HPDE6-E6E7 (cell line): ENCODE measurements at regions not wholly inside any gene's neighbourhood (a gene's known extent, or its start where the extent isn't known, plus 50 kb on each side); places are given as distances from the start of the nearest gene placed in this dataset.

Experiments
- DNase-seq: peaks from one replicate; pipeline ENCODE4 v3.0.0; 2011; ENCODE audit warnings: missing footprints; ENCODE audit errors: extremely low spot score

GRCh38 chr6:95501032-95501904 is 76.1 kb upstream of the MANEA start:
- no peak for DNase-seq

- DNase-seq, result no peak
Measured at GRCh38 chr6:95503568-95503967, 73.8 kb upstream of the MANEA start.

- DNase-seq, result no peak
Measured at GRCh38 chr6:95511404-95511803, 65.9 kb upstream of the MANEA start.

GRCh38 chr6:95515975-95516374 is 61.4 kb upstream of the MANEA start:
- DNase-seq, result no peak

GRCh38 chr6:95517004-95517403 is 60.3 kb upstream of the MANEA start:
- no peak for DNase-seq

GRCh38 chr6:95517568-95517967 is 59.8 kb upstream of the MANEA start:
- DNase-seq, result no peak

GRCh38 chr6:95518630-95519227 is 58.6 kb upstream of the MANEA start:
- no peak for DNase-seq

GRCh38 chr6:95519228-95520037 is 57.9 kb upstream of the MANEA start:
- no peak for DNase-seq

- no peak for DNase-seq
Measured at GRCh38 chr6:95521181-95521580, 56.2 kb upstream of the MANEA start.
